ENCODE measurements at regions not wholly inside any gene's neighbourhood (a gene's known extent, or its start where the extent isn't known, plus 50 kb on each side); places are given as distances from the start of the nearest gene placed in this dataset.

- no peak for DNase-seq (ENCODE audit: low read depth in 4 of 4, low spot score in 3 of 4)
Measured at GRCh38 chr12:107888789-107889188, 114.3 kb downstream of the ASCL4 start.

GRCh38 chr12:107891967-107892366 is 117.5 kb downstream of the ASCL4 start:
- no peak for DNase-seq (ENCODE audit: low read depth in 4 of 4, low spot score in 3 of 4)

DNA sequence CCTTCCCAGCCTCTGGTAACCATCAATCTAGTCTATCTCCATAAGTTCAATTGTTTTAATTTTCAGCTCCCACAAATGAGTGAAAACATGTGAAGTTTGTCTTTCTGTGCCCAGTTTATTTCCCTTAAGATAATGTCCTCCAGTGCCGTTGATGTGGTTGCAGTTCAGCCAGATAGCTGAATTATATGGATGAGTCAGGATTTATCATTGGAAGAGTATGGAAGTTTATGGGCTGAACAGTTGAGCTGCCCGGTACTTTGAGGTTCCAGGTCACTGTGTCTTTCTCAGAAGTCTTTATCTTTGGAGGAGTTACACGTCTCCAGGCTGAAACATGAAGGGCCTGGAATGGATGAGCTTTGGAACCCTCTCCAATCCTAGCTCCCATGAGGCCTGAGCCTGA is 120.1 kb downstream of the ASCL4 start:
- no peak for DNase-seq (ENCODE audit: low read depth in 4 of 4, low spot score in 3 of 4)

- no peak for DNase-seq (ENCODE audit: low read depth in 4 of 4, low spot score in 3 of 4)
Measured at GRCh38 chr12:107895966-107896365, 121.5 kb downstream of the ASCL4 start.

DNA sequence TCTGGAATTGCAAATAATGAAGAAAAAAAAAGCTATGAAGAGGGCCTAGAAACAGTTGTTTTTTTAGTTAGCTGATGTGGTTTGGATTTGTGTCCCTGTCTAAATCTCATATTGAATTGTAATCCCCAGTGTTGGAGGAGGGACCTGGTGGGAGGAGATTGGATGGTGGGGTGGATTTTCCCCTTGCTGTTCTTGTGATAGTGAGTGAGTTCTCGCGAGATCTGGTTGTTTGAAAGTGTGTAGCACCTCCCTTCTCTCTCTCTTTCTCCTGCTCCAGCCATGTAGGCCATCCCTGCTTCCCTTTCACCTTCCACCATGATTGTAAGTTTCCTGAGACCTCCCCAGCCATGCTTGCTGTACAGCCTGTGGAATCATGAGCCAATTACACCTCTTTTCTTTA is 126.1 kb downstream of the ASCL4 start:
- DNase-seq (ENCODE audit: low read depth in 4 of 4, low spot score in 3 of 4) = no peak

DNA sequence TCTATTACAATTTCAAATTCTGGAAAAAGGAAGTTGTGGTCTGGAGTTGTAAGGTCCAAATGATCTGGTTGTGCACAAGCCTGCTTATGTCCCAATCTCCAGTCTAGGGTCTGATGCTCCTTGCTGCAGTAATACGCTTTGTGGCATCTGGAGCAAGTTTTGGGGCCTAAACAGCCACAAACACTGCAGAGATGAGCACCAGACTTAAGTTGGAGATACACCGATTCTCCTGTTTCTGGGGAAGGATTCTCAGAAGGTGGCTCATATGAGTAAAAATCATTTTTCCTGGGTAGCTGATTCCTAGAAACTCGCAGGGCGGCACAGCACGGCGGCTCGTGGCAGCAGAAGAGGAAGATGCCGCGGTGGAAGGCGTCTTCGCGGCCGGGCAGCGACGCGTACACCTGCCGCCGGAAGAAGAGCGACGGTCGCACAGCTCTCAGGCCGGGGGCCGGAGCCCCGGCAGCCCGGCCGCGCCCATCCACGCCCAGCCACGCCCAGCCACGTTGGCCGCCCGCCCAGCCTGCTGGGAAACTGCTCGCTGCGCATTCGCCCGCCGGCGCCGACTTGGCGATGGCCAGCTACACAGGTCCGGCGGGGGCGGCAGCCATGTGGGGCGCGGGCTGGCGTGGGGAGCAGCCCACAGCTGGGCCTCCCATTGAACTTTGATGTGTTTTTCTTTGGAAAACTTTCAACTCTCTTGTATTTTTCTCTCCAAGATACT is 129.0 kb downstream of the ASCL4 start:
- DNase-seq (ENCODE audit: low read depth in 4 of 4, low spot score in 3 of 4) = no peak

- DNase-seq (ENCODE audit: low read depth in 4 of 4, low spot score in 3 of 4) = no peak
Measured at GRCh38 chr12:107906707-107907106, 132.2 kb downstream of the ASCL4 start.

GRCh38 chr12:107912421-107913004 is 138.0 kb downstream of the ASCL4 start:
- no peak for DNase-seq (ENCODE audit: low read depth in 4 of 4, low spot score in 3 of 4)

- DNase-seq (ENCODE audit: low read depth in 4 of 4, low spot score in 3 of 4) = no peak
Measured at GRCh38 chr12:107914460-107914977, 140.0 kb downstream of the ASCL4 start.

DNA sequence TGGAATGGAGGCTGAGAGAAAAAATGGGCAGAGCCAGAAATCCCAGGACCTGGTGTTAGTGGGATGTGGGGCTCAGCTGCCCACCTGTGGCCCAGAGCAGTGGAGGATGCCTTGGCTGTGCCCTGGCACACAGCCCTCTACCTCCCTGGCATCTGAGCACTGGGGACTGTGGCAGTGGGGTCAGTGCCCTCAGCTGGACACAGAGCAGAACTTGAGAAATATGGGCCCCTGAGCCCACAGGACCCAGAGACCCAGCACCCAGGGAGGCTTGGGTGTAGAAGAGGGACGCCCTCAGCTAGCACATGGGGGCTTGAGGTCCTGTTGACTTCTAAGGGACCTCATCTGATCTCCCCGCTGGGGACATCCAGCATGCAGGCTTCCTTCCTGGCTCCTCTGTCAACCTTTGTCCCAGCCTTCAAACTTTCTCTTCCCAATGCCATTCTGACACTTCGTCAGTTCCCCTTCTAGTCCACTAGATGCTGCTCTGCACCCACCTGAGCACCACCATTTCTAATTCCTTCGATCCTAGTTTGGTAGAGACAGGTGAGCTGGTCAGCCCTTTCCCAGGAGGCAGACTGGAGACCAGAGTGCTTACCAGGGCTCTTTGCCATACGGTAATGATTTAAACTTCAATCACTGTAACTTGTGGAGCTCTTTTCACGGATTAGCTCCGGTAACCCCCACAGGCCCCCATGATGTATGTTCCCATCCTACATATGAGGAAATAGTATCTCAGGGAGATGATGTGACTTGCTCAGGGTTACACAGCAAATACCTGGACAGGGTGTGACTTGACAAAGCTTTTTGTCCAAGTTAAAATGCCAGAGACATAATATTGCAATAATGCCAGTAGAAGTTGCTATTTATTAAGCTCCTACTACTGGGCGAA is 143.7 kb downstream of the ASCL4 start:
- no peak for DNase-seq (ENCODE audit: low read depth in 4 of 4, low spot score in 3 of 4)

GRCh38 chr12:107921062-107921461 is 146.6 kb downstream of the ASCL4 start:
- DNase-seq (ENCODE audit: low read depth in 4 of 4, low spot score in 3 of 4) = no peak

- DNase-seq (ENCODE audit: low read depth in 4 of 4, low spot score in 3 of 4) = no peak
Measured at GRCh38 chr12:107925125-107925524, 150.6 kb downstream of the ASCL4 start.

GRCh38 chr12:107929436-107929835 is 154.9 kb downstream of the ASCL4 start:
- no peak for DNase-seq (ENCODE audit: low read depth in 4 of 4, low spot score in 3 of 4)

DNA sequence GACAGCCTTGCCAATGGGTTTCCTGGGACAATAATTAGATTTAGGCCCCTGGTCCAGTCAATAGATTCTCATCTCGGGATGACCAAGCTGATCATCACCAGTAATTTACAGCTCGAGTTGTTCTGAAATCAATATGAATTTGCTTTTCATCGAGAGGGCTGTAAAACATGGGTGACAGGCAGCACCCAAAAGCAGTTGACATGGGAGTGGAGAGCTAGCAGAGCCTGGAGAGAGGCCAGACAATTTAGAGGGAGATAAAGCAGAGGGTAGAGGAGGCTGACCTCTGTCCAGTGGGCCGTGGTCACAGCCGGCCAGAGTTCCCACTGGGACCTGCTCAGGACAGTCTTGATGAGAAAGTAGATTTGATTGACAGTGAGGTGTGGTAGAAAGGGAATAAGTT is 157.3 kb downstream of the ASCL4 start:
- DNase-seq (ENCODE audit: low read depth in 4 of 4, low spot score in 3 of 4) = no peak

DNA sequence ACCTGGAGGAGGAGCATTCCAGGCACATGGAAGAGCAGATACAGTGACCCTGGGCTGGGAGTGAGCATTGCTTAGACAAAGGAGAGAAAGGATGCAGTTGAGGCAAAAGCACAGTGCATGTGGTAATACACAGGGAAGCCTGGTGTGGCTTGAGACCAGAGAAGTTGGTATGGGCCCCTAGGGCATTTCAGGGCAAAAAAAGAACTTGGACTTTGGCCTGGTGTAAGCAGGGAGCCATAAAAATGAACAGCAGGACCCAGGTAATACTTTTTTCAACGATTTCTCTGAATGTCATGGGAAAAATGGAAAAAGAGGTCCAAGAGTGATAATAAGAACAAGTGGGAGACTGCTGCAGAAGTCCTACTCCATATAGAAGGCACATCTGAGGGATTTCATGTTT is 163.9 kb downstream of the ASCL4 start:
- DNase-seq (ENCODE audit: low read depth in 4 of 4, low spot score in 3 of 4) = no peak

DNA sequence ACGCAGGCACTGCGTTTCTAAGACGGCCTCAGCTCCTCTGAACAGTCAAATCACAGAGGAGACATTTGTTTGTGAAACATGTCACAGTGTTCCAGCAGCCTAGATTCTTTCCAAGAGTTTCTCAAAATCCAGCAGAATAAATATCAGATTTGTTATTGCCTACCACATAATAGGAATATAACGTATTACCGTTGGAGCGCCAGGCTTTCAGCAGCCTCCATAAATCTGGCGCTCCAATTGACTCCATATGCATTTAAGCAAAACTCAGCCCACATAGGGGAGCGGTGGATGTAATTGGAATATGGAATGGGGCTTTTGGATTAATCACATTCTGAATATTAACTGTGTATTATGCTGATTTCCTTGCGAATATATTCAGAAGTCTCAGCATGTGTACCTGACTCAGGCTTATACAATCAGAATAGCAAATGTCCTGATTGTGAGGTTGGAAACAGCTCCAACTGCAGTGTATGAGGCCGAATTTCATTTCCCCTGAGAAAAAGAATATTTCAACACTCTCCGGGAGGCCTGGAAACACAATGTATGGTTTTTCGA is 174.0 kb downstream of the ASCL4 start:
- no peak for DNase-seq (ENCODE audit: low read depth in 4 of 4, low spot score in 3 of 4)

GRCh38 chr12:107951024-107951423 is 176.5 kb downstream of the ASCL4 start:
- no peak for DNase-seq (ENCODE audit: low read depth in 4 of 4, low spot score in 3 of 4)

DNA sequence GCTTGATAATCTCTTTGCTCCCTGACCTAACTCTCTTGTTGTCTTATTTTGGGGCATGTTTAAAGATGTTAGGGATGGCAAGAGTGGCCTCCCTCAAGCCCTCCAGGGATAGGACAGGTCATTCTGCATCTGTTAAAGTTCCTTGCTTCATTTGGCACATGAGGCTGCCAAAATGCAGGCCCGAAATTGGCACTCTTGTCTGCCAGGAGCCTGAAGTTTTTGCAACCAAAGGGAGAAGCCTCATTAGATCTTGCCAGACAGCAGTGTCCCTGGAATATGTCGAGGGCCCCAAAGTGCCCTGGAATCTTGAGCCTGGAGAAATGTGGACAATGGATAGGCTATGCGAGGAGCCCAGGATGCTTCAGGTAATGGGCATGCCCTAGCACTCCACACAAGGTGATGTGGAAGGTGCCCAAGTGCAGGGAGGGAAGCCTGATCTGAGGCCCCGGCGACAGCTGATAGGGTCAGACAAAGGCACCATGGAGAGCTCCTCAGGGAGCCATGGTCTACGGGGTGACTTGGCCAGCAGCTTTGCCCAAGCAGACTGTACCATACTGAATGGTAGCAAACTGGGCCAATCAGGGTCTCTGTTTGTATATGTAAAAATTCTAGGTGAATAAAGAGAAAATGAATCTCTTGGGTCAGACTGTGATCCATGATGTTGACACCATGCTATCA is 173.0 kb upstream of the WSCD2 start:
- no peak for DNase-seq (ENCODE audit: low read depth in 4 of 4, low spot score in 3 of 4)

DNA sequence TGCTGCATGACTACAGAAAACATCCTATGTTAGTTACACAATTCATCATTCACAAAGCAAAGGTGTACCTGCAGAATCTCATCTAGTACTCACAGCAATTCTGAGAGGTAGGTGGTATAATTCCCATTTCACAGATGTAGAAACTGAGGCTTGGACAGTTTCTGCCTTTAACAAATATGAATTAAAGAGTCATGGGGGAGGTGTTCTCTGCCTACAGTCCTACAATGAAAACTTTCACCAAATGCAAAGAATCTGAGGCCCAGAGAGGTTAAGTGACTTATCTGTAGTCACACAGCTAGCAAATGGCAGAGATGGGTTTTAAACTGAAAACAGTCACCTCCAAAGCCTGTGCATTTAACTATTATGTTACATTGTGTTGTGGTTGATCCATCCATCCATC is 171.6 kb upstream of the WSCD2 start:
- no peak for DNase-seq (ENCODE audit: low read depth in 4 of 4, low spot score in 3 of 4)

DNA sequence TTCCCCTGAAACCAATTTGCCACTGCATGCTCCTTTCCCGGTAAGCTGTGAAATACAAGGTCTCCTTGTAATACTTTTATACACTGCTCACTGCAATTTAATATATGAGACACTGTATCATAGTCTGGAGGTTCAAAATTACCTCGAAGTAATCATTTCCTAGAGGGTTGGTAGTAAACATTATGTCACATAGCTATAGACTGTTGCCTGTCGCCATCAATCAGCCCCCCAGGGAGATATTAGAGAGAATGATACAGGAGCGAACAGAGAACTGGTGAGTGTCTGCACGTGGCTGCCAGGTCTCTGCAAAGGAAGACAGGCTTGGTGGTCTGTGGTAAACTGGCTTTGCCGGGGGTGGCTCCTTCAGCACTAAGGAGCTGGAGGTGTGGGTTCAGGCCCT is 165.5 kb upstream of the WSCD2 start:
- no peak for DNase-seq (ENCODE audit: low read depth in 4 of 4, low spot score in 3 of 4)

DNA sequence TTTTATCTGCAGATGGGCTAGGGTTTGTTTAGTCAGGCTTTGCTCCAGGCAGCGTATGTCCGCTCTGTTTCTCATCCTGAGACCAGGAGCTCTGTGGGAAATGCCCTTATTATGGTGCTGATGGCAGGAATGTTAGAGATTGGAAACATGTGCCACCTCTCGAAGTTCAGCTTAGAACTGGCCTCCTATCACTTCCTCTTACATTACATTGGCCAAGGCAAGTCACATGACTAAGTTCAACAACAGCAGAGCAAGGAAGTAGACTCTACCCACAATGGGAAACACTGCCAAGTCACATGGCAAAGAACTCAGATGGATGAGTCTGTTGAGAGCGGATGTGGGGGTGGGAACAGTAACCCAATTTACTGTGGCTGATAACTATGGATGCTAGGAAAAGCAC is 161.9 kb upstream of the WSCD2 start:
- DNase-seq (ENCODE audit: low read depth in 4 of 4, low spot score in 3 of 4) = no peak
